C4-2B (cell line): ENCODE measurements at regions not wholly inside any gene's neighbourhood (a gene's known extent, or its start where the extent isn't known, plus 50 kb on each side); places are given as distances from the start of the nearest gene placed in this dataset.

Experiments used
- ZFX ChIP-seq: fragments of 450-650 bp; IDR thresholded peaks from 2 replicates; pipeline ENCODE4 v1.6.1; 2017
- TF ChIP-seq, protein P1 (sequence below): fragments of 450-650 bp; conservative IDR thresholded peaks from 2 replicates; pipeline ENCODE4 v1.5.1; 2017; ENCODE audit warnings: mild to moderate bottlenecking

DNA sequence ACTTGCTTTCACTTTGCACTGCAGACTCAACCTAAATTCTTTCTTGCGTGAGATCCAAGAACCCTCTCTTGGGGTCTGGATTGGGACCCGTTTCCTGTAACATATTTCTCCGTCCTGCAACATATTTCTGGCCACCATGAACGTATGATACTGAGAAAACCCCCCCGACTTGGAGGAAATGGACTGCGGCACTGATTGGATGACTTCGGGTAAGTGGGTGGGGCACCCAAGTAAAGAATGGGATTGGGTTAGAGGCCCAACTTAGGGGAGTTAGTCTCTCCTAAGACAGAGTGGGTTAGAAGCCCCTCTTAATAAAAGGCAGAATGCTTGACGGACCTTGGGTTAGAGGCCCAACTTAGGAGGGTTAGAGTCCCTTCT, 690.4 kb downstream of the UQCRFS1 start:
- TF ChIP-seq, protein P1, sequence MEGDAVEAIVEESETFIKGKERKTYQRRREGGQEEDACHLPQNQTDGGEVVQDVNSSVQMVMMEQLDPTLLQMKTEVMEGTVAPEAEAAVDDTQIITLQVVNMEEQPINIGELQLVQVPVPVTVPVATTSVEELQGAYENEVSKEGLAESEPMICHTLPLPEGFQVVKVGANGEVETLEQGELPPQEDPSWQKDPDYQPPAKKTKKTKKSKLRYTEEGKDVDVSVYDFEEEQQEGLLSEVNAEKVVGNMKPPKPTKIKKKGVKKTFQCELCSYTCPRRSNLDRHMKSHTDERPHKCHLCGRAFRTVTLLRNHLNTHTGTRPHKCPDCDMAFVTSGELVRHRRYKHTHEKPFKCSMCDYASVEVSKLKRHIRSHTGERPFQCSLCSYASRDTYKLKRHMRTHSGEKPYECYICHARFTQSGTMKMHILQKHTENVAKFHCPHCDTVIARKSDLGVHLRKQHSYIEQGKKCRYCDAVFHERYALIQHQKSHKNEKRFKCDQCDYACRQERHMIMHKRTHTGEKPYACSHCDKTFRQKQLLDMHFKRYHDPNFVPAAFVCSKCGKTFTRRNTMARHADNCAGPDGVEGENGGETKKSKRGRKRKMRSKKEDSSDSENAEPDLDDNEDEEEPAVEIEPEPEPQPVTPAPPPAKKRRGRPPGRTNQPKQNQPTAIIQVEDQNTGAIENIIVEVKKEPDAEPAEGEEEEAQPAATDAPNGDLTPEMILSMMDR: no peak
- TF ChIP-seq ZFX: no peak
